Activated CD8-positive, alpha-beta T cell treated with anti-CD3 and anti-CD28 coated beads, Interleukin-2, amount 10 ng/mL, durations not matched to agents 7 days and 5 days (primary cell): ENCODE measurements at regions not wholly inside any gene's neighbourhood (a gene's known extent, or its start where the extent isn't known, plus 50 kb on each side); places are given as distances from the start of the nearest gene placed in this dataset.

Experiments used
- ATAC-seq: fragments of 150-1000 bp; cut with Tn5 transposase; one replicate; pipeline ENCODE4 v1.10.0; 2021; ENCODE audit warnings: moderate library complexity
- CTCF ChIA-PET: fragments of 350-600 bp; sonication (Branson Sonifier 250); formaldehyde crosslinking; loops from one replicate; lab custom pipeline; 2021; ENCODE audit warnings: antibody characterized with exemption; lab: Charles Lee
- POLR2A ChIA-PET: fragments of 350-600 bp; sonication (Branson Sonifier 250); formaldehyde crosslinking; loops from one replicate; lab custom pipeline; 2021; ENCODE audit warnings: antibody characterized with exemption; lab: Charles Lee
- DNase-seq: peaks from one replicate; pipeline ENCODE4 v3.0.0-alpha.2; 2020
- H3K27ac Mint-ChIP-seq: one replicate; pipeline ENCODE4 v1.8.0; 2021; ENCODE audit warnings: mild to moderate bottlenecking, mixed read lengths
- H3K27me3 Mint-ChIP-seq: one replicate; pipeline ENCODE4 v1.8.0; 2021; ENCODE audit warnings: low read depth, mixed read lengths
- H3K36me3 Mint-ChIP-seq: one replicate; pipeline ENCODE4 v1.8.0; 2021; ENCODE audit warnings: low read depth, mixed read lengths
- H3K4me1 Mint-ChIP-seq: one replicate; pipeline ENCODE4 v1.8.0; 2021; ENCODE audit warnings: low read depth, mixed read lengths
- H3K4me3 Mint-ChIP-seq: one replicate; pipeline ENCODE4 v1.8.0; 2021; ENCODE audit warnings: mild to moderate bottlenecking, mixed read lengths
- H3K9me3 Mint-ChIP-seq: one replicate; pipeline ENCODE4 v1.8.0; 2022; ENCODE audit warnings: mixed read lengths; ENCODE audit not compliant: insufficient read depth

DNA sequence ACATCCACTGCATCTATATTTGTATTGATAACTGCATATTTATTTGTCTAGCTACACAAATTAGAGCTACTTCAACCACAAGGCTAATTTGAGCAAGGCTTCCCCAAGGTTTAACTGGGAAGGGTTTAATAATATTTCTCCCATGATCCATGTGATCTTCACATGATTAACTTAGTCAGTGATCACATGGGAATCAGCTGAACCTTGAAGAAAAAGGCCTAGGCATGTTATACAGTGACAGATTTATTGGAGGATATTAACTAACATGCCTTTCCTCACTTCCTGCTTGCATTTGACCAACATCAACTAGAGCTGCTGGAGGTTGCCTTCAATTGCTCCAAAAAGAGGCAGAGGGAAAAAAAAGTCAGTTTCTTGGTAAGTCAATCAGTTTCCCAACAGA lies 417.0 kb downstream of the HAO1 start:
- CTCF ChIA-PET: no interaction called here
- H3K27me3 Mint-ChIP-seq: no peaks in the 10 kb centered on the region

GRCh38 chr20:7540018-7540417 lies 400.2 kb downstream of the HAO1 start:
- Mint-ChIP-seq H3K27ac (no peak overlapping the region), H3K9me3 (peaks cover 11% of the 10 kb centered on the region), H3K27me3 (no peaks in the 10 kb centered on the region), H3K36me3 (no peaks in the 10 kb centered on the region), H3K4me3 (no peak overlapping the region), H3K4me1 (no peaks in the 10 kb centered on the region)
- ChIA-PET POLR2A (no interaction called here), CTCF (no interaction called here)
- DNase-seq (no peak), ATAC-seq (no peak)

More for the DNA sequence above, 417.0 kb downstream of the HAO1 start:
- POLR2A ChIA-PET: no interaction called here
- Mint-ChIP-seq H3K4me3 (no peak overlapping the region), H3K36me3 (no peaks in the 10 kb centered on the region), H3K4me1 (no peaks in the 10 kb centered on the region), H3K9me3 (peaks cover 5% of the 10 kb centered on the region), H3K27ac (no peak overlapping the region)
- DNase-seq (no peak), ATAC-seq (no peak)

- no peak overlapping the region for H3K4me3 Mint-ChIP-seq
- H3K4me1 Mint-ChIP-seq: no peaks in the 10 kb centered on the region
- peaks cover 11% of the 10 kb centered on the region for H3K9me3 Mint-ChIP-seq
- H3K36me3 Mint-ChIP-seq: no peaks in the 10 kb centered on the region
- DNase-seq (no peak), ATAC-seq (no peak)
- no peaks in the 10 kb centered on the region for H3K27me3 Mint-ChIP-seq
- CTCF ChIA-PET: no interaction called here
- POLR2A ChIA-PET: no interaction called here
- no peak overlapping the region for H3K27ac Mint-ChIP-seq
These were observed 399.3 kb downstream of the HAO1 start for GRCh38 chr20:7540923-7541322.

- ATAC-seq: no peak
- DNase-seq: no peak
- Mint-ChIP-seq H3K27me3 (no peaks in the 10 kb centered on the region), H3K36me3 (no peaks in the 10 kb centered on the region), H3K27ac (no peak overlapping the region), H3K4me1 (no peaks in the 10 kb centered on the region), H3K4me3 (no peak overlapping the region), H3K9me3 (peaks cover 7% of the 10 kb centered on the region)
- ChIA-PET CTCF (no interaction called here), POLR2A (no interaction called here)
These were observed 369.2 kb downstream of the HAO1 start for GRCh38 chr20:7571101-7571500.

DNA sequence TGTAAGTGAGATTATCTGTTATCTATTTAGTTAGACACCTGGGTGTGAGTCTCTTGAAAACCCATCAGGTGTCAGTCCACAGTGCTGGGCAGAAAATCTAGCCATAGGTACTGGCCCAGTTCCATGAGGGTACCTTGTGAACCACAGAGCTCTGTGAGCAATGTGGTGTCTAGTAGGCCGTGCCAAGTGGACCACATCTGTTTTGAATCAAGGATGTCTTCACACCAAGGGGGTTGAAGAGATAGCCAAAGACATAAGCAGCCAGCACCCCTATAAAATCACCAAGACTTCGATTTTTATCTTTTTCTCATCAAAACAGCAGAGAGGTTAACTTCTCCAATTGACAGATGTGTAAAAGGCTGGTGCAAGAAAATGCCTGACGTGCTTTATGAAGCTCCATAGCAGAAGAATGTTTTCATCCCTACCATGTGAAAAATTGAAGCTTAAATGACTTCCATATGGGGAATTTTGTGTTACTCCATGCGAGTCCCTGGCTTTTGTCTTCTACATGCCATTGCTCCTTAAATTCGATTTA lies 368.7 kb downstream of the HAO1 start:
- POLR2A ChIA-PET: no interaction called here
- H3K4me1 Mint-ChIP-seq: no peaks in the 10 kb centered on the region
- no peak for DNase-seq

GRCh38 chr20:7579888-7580287 lies 360.4 kb downstream of the HAO1 start:
- ChIA-PET CTCF (no interaction called here), POLR2A (no interaction called here)
- H3K4me1 Mint-ChIP-seq: no peaks in the 10 kb centered on the region
- no peak overlapping the region for H3K4me3 Mint-ChIP-seq
- H3K27ac Mint-ChIP-seq: no peak overlapping the region
- H3K9me3 Mint-ChIP-seq: peaks cover 10% of the 10 kb centered on the region
- no peaks in the 10 kb centered on the region for H3K36me3 Mint-ChIP-seq
- ATAC-seq (no peak), DNase-seq (no peak)
- H3K27me3 Mint-ChIP-seq: no peaks in the 10 kb centered on the region

More for the DNA sequence above, 368.7 kb downstream of the HAO1 start:
- peaks cover 7% of the 10 kb centered on the region for H3K9me3 Mint-ChIP-seq
- no peak for ATAC-seq
- no peaks in the 10 kb centered on the region for H3K36me3 Mint-ChIP-seq
- H3K27me3 Mint-ChIP-seq: no peaks in the 10 kb centered on the region
- no peak overlapping the region for H3K4me3 Mint-ChIP-seq
- H3K27ac Mint-ChIP-seq: no peak overlapping the region
- CTCF ChIA-PET: no interaction called here

DNA sequence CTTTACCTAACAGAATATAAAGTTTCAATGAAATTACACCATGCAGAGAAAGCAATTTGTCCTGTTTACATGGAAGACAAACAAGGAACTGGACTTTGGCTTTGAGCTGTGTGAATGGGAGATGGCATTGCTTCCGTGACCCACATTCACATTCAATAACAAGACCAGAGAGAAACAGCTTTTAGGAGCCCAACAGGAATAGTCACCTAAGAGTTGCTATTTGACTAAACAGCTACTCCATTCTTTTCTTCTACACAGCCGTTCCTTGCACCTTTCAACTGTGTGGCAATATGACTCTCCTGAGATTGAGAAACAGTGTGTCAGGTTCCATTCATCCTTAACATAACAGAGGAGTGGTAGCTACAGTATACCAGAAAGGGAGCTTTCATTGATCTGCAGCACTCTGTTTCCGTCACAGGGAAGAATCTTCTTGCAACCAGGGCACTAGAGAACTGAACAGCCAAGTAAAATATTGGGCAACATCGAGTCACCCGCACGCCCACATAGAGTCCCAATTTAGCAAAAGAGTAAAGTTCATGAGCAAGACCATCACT lies 355.1 kb downstream of the HAO1 start:
- Mint-ChIP-seq H3K9me3 (peaks cover 7% of the 10 kb centered on the region), H3K4me3 (no peak overlapping the region), H3K27me3 (no peaks in the 10 kb centered on the region), H3K27ac (no peak overlapping the region), H3K36me3 (no peaks in the 10 kb centered on the region), H3K4me1 (no peaks in the 10 kb centered on the region)
- no peak for ATAC-seq
- DNase-seq: no peak
- POLR2A ChIA-PET: no interaction called here
- CTCF ChIA-PET: no interaction called here

- no peak for ATAC-seq
These were observed 353.8 kb downstream of the HAO1 start for GRCh38 chr20:7586481-7586880.

GRCh38 chr20:7589164-7589563 lies 351.1 kb downstream of the HAO1 start:
- H3K9me3 Mint-ChIP-seq: peaks cover 7% of the 10 kb centered on the region
- CTCF ChIA-PET: no interaction called here
- POLR2A ChIA-PET: no interaction called here

More at GRCh38 chr20:7586481-7586880, 353.8 kb downstream of the HAO1 start:
- Mint-ChIP-seq H3K36me3 (no peaks in the 10 kb centered on the region), H3K9me3 (peaks cover 7% of the 10 kb centered on the region), H3K27ac (no peak overlapping the region), H3K4me1 (no peaks in the 10 kb centered on the region), H3K4me3 (no peak overlapping the region), H3K27me3 (no peaks in the 10 kb centered on the region)
- CTCF ChIA-PET: no interaction called here
- no peak for DNase-seq
- POLR2A ChIA-PET: no interaction called here

DNA sequence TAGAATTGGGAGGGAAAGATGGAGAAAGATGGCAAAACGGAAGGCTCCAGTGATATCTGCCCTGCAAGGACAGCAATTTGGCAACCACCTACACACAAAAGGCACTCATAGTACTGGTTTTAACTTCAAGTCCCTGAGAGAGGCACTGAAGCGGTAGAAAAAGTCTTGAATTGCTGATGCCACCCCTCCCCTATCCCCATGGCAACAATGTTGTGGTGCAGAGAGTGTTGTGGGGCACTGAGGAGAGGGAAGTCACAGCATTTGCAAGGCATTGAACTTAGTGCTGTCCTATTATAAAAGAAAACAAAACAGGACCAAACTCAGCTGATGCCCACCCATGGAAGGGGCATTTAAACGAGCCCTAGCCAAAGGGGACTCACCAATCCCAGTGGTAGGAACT lies 343.7 kb downstream of the HAO1 start:
- Mint-ChIP-seq H3K4me1 (no peaks in the 10 kb centered on the region), H3K36me3 (no peaks in the 10 kb centered on the region), H3K4me3 (no peak overlapping the region), H3K27me3 (no peaks in the 10 kb centered on the region), H3K9me3 (no peaks in the 10 kb centered on the region), H3K27ac (no peak overlapping the region)
- CTCF ChIA-PET: no interaction called here
- ATAC-seq (no peak), DNase-seq (no peak)
- POLR2A ChIA-PET: no interaction called here

More at GRCh38 chr20:7589164-7589563, 351.1 kb downstream of the HAO1 start:
- no peaks in the 10 kb centered on the region for H3K36me3 Mint-ChIP-seq
- no peaks in the 10 kb centered on the region for H3K4me1 Mint-ChIP-seq
- DNase-seq (no peak), ATAC-seq (no peak)
- no peaks in the 10 kb centered on the region for H3K27me3 Mint-ChIP-seq
- H3K27ac Mint-ChIP-seq: no peak overlapping the region
- H3K4me3 Mint-ChIP-seq: no peak overlapping the region

GRCh38 chr20:7601431-7601830 lies 338.8 kb downstream of the HAO1 start:
- no peak for ATAC-seq
- Mint-ChIP-seq H3K27me3 (no peaks in the 10 kb centered on the region), H3K27ac (no peak overlapping the region), H3K9me3 (peaks cover 6% of the 10 kb centered on the region), H3K4me1 (no peaks in the 10 kb centered on the region), H3K36me3 (no peaks in the 10 kb centered on the region), H3K4me3 (no peak overlapping the region)
- CTCF ChIA-PET: no interaction called here
- POLR2A ChIA-PET: no interaction called here
- no peak for DNase-seq

DNA sequence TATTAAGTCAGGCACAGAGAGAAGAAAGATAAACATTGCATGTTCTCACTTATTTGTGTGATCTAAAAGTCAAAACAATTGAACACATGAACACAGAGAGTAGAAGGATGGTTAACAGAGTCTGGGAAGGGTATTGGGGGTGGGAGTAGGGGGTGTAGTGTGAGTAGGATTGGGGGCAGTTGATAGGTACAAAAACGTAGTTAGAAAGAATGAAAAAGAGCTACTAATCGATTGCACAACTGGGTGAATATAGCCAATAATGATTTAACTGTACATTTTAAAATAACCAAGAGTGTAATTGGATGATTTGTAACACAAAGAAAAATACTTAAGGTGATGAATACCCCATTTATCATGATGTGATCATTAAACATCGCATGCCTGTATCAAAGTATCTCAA lies 333.3 kb downstream of the HAO1 start:
- Mint-ChIP-seq H3K4me3 (no peak overlapping the region), H3K27ac (no peak overlapping the region), H3K9me3 (peaks cover 15% of the 10 kb centered on the region), H3K27me3 (no peaks in the 10 kb centered on the region), H3K36me3 (no peaks in the 10 kb centered on the region), H3K4me1 (no peaks in the 10 kb centered on the region)
- POLR2A ChIA-PET: no interaction called here
- CTCF ChIA-PET: no interaction called here
- ATAC-seq (no peak), DNase-seq (no peak)

DNA sequence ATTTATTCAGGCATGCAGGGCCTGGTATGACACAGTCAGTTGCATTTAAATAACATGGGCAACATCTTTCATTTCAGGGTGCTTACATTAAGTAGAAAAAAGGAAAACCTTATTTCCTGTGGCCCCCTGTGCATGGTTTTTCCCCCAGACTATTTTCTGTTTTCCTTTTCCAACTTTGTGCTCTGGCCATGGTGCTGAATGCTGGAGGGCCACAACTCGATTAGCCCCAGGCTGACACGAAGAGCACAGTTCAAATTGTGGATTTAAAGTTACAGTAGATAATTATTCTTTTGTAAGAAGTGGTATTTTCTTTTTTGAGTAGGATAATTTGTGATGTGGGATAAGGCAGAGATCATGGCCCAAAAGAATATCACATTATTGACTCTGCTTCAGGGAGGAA lies 332.0 kb downstream of the HAO1 start:
- DNase-seq (no peak), ATAC-seq (no peak)
- ChIA-PET POLR2A (no interaction called here), CTCF (no interaction called here)
- H3K4me3 Mint-ChIP-seq: no peak overlapping the region
- no peaks in the 10 kb centered on the region for H3K27me3 Mint-ChIP-seq
- no peak overlapping the region for H3K27ac Mint-ChIP-seq
- H3K36me3 Mint-ChIP-seq: no peaks in the 10 kb centered on the region
- peaks cover 15% of the 10 kb centered on the region for H3K9me3 Mint-ChIP-seq
- no peaks in the 10 kb centered on the region for H3K4me1 Mint-ChIP-seq
